K562 (cell line): ENCODE measurements at regions not wholly inside any gene's neighbourhood (a gene's known extent, or its start where the extent isn't known, plus 50 kb on each side); places are given as distances from the start of the nearest gene placed in this dataset.

Experiments
- ATAC-seq: fragments of 200-7000 bp; cut with Tn5 transposase; 3 replicates; pipeline ENCODE4 v1.9.1; 2020; ENCODE audit warnings: moderate library complexity
- BruUV-seq: library from RNA; stranded (reverse); fragments of 400-500 nt; replicated peaks from 2 replicates; lab custom pipeline; 2021; lab: Mats Ljungman, UMichigan
- CTCF ChIA-PET: fragments of 300-600 bp; formaldehyde crosslinking; extraction: SDS; loops from one replicate; lab custom pipeline; 2021; ENCODE audit warnings: low intra/inter-chr PET ratio; lab: Yijun Ruan, JAX
- POLR2A ChIA-PET: fragments of 300-600, 350-650 bp; sonication (Branson Sonifier 250); formaldehyde crosslinking; extraction: SDS; loops from one replicate; lab custom pipeline; 2021; ENCODE audit warnings: antibody characterized with exemption, inconsistent platforms; lab: Yijun Ruan, JAX
- DNase-seq, 4 experiments: peaks; one replicate each; pipeline versions ENCODE4 v3.0.0 to v3.0.0-alpha.2; 2011 to 2018; ENCODE audit warnings: low spot score in 3 of 4, mixed read lengths in 3 of 4; ENCODE audit errors: extremely low read depth in 1 of 4
- FAIRE-seq: peaks from 2 replicates; lab custom pipeline; 2011; peaks lifted over from hg19 to GRCh38; lab: Jason Lieb, UNC
- H2AFZ ChIP-seq: 2 replicates; pipeline ENCODE4 v1.6.0; 2011; ENCODE audit warnings: low read depth, low read length, control low read depth, inconsistent platforms
- H3K27ac ChIP-seq: fragments of 200-600 bp; 3 replicates; pipeline ENCODE4 v1.8.0; 2011; ENCODE audit warnings: low read depth, mild to moderate bottlenecking, control low read depth, inconsistent platforms, low read length, moderate library complexity, mixed read lengths; ENCODE audit errors: extremely low read depth
- H3K27me3 ChIP-seq, 2 experiments: fragments of 300-600 bp in 1 of 2; 2 replicates in 1 of 2; 3 replicates in 1 of 2; pipeline versions ENCODE4 v1.6.0 to v1.8.0; 2011; ENCODE audit warnings: inconsistent platforms in 2 of 2, low read length in 2 of 2, mild to moderate bottlenecking in 1 of 2, mixed read lengths in 1 of 2, moderate library complexity in 1 of 2; ENCODE audit not compliant: control insufficient read depth in 2 of 2, insufficient read depth in 2 of 2
- H3K36me3 ChIP-seq: fragments of 300-600 bp; 3 replicates; pipeline ENCODE4 v1.8.0; 2011; ENCODE audit warnings: mild to moderate bottlenecking, low read length, inconsistent platforms; ENCODE audit not compliant: control insufficient read depth, insufficient read depth
- H3K4me1 ChIP-seq, 2 experiments: fragments of 200-600 bp in 1 of 2; replicated peaks in 1 of 2; 2 replicates in 1 of 2; 3 replicates in 1 of 2; pipeline versions ENCODE4 v1.5.1 to v1.8.0; 2011; ENCODE audit warnings: inconsistent platforms in 2 of 2, low read length in 2 of 2, mild to moderate bottlenecking in 1 of 2, mixed read lengths in 1 of 2, moderate library complexity in 1 of 2; ENCODE audit not compliant: control insufficient read depth in 2 of 2, insufficient read depth in 2 of 2
- H3K4me2 ChIP-seq: 2 replicates; pipeline ENCODE4 v1.6.1; 2011; ENCODE audit warnings: low read length, control low read depth, inconsistent platforms, mixed read lengths; ENCODE audit not compliant: insufficient read depth
- H3K4me3 ChIP-seq: fragments of 200-600 bp; sonication (generic), shearing (Covaris generic); 2 replicates; pipeline ENCODE4 v1.5.1; 2016; ENCODE audit warnings: control low read depth, inconsistent platforms
- H3K79me2 ChIP-seq: fragments of 200-600 bp; 3 replicates; pipeline ENCODE4 v1.8.0; 2011; ENCODE audit warnings: low read length, inconsistent platforms; ENCODE audit not compliant: control insufficient read depth, insufficient read depth
- H3K9ac ChIP-seq, 2 experiments: 2 replicates each; pipeline versions ENCODE4 v1.6.0 to v1.6.1; 2011; ENCODE audit warnings: low read depth in 2 of 2, low read length in 2 of 2, control low read depth in 1 of 2, inconsistent platforms in 1 of 2, mild to moderate bottlenecking in 1 of 2, mixed read lengths in 1 of 2; ENCODE audit not compliant: insufficient read depth in 1 of 2
- H3K9me1 ChIP-seq: one replicate; pipeline ENCODE4 v1.6.0; 2011; ENCODE audit warnings: inconsistent platforms, mild to moderate bottlenecking, low read length, moderate library complexity; ENCODE audit not compliant: control insufficient read depth, insufficient read depth
- H3K9me3 ChIP-seq: replicated peaks from 2 replicates; pipeline ENCODE4 v1.5.1; 2011; ENCODE audit warnings: low read depth, low read length, inconsistent platforms; ENCODE audit not compliant: control insufficient read depth, insufficient read depth
- H4K20me1 ChIP-seq: replicated peaks from 2 replicates; pipeline ENCODE4 v1.6.1; 2011; ENCODE audit warnings: low read length, inconsistent platforms, mixed read lengths; ENCODE audit not compliant: control insufficient read depth, insufficient read depth
- CBFA2T3 ChIP-seq: fragments of 450-650 bp; IDR thresholded peaks from 2 replicates; pipeline ENCODE4 v1.6.1; 2017
- FIP1L1 ChIP-seq: fragments of 200-400 bp; formaldehyde crosslinking; IDR thresholded peaks from 2 replicates; pipeline ENCODE4 v1.6.1; 2018; ENCODE audit warnings: mild to moderate bottlenecking, low read depth, low read length; ENCODE audit not compliant: poor library complexity, severe bottlenecking
- NFRKB ChIP-seq: fragments of 450-650 bp; IDR thresholded peaks from 2 replicates; pipeline ENCODE4 v1.6.1; 2016; ENCODE audit warnings: low read depth
- PHTF2 ChIP-seq: fragments of 250-450 bp; sonication (Bioruptor Pico); IDR thresholded peaks from 2 replicates; pipeline ENCODE4 v1.5.0; 2021; ENCODE audit warnings: mild to moderate bottlenecking
- POU5F1 ChIP-seq: fragments of 150-350 bp; IDR thresholded peaks from 2 replicates; pipeline ENCODE4 v1.6.1; 2014; ENCODE audit warnings: borderline replicate concordance, low read length, low read depth, mild to moderate bottlenecking; ENCODE audit not compliant: partially characterized antibody
- STAT6 ChIP-seq: sonication (generic); formaldehyde crosslinking; IDR thresholded peaks from 2 replicates; pipeline ENCODE4 v1.8.1; 2023; ENCODE audit warnings: mild to moderate bottlenecking, missing genetic modification reagents
- ZNF354B ChIP-seq: fragments of 250-450 bp; sonication (Bioruptor Pico); IDR thresholded peaks from 2 replicates; pipeline ENCODE4 v1.4.0; 2020
- ZNF507 ChIP-seq: conservative IDR thresholded peaks from 2 replicates; pipeline ENCODE4 v1.6.1; 2017; ENCODE audit warnings: missing genetic modification characterization, missing compliant biosample characterization
- WGBS: fragments of 100-300 bp; shearing (Covaris generic); methylation state at CpG from one replicate; pipeline ENCODE4 v1.1.6; 2016; ENCODE audit warnings: low coverage, mixed read lengths; ENCODE audit not compliant: insufficient coverage; ENCODE audit errors: missing lambda C conversion rate; 5-methylcytosine and 5-hydroxymethylcytosine counted together
- in situ Hi-C: fragments of 300-500 bp; cut with MboI; formaldehyde crosslinking; loops from 4 replicates; pipeline ENCODE4 v1.15.0; 2018; ENCODE audit warnings: inconsistent platforms, mixed read lengths
- intact Hi-C: fragments of 100-400 bp; cut with micrococcal nuclease; formaldehyde crosslinking; loops from 2 replicates; pipeline ENCODE4 v1.14.2; 2022

DNA sequence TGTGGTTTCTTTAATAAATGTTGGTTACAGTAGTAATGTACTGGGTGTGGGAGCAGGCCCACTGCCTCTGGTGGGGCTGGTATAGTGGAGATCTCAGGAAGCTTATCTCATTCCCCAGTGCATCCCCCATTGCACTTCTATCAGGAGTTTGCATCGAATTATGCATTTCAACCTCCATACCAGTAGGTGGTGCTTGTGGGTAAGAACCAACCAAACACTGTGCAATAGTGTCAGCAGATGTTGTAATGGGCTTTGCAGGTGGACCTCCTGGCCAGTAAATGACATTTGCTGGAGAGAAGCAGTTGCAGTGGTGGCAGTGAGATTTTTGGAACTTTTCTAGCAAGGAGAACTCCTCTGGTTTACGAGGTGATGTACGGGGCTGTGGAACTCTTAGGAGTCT lies 150.6 kb downstream of the POU3F4 start:
- Histone ChIP-seq H4K20me1 (no peaks in the 10 kb centered on the region), H3K79me2 (no peaks in the 10 kb centered on the region), H3K4me1 (no peaks in the 10 kb centered on the region), H3K27ac (no peak overlapping the region), H3K9ac (no peak overlapping the region), H2AFZ (no peak overlapping the region), H3K9me3 (no peaks in the 10 kb centered on the region), H3K9me1 (no peaks in the 10 kb centered on the region), H3K4me3 (no peak overlapping the region), H3K36me3 (no peaks in the 10 kb centered on the region), H3K4me2 (no peak overlapping the region), H3K27me3 (no peaks in the 10 kb centered on the region)
- in situ Hi-C loops (no loop called here), intact Hi-C loops (no loop called here)
- ATAC-seq (no peak), DNase-seq (peak in 2 of 4 experiments; percentile 0 to 1), FAIRE-seq (no peak)
- BruUV-seq = no TSS peak
- 0% methylated on average over 3 of the region's 3 CpGs for WGBS
- CTCF ChIA-PET = no interaction called here
- POLR2A ChIA-PET = no interaction called here
- TF ChIP-seq ZNF354B (CRISPR knock-in tag) (no peak), NFRKB (no peak), FIP1L1 (no peak), STAT6 (CRISPR knock-in tag) (no peak), POU5F1 (no peak), ZNF507 (tag) (no peak), CBFA2T3 (no peak), PHTF2 (CRISPR knock-in tag) (no peak)
